ENCODE measurements at regions not wholly inside any gene's neighbourhood (a gene's known extent, or its start where the extent isn't known, plus 50 kb on each side); places are given as distances from the start of the nearest gene placed in this dataset.
A peak's percentile ranks its signal among the peaks of the same experiment; 100 is the strongest.

GRCh38 chr17:77495575-77495974 is 354.8 kb downstream of the SEC14L1 start:
- Mint-ChIP-seq H3K36me3 (peaks cover 6% of the 10 kb centered on the region), H3K27ac (peak overlapping the region; percentile 12), H3K4me1 (peaks cover 7% of the 10 kb centered on the region), H3K9me3 (no peaks in the 10 kb centered on the region), H3K27me3 (no peaks in the 10 kb centered on the region), H3K4me3 (no peak overlapping the region)

- no peaks in the 10 kb centered on the region for H3K27me3 Mint-ChIP-seq
- no peak overlapping the region for H3K27ac Mint-ChIP-seq
- no peaks in the 10 kb centered on the region for H3K9me3 Mint-ChIP-seq
- H3K4me1 Mint-ChIP-seq = peaks cover 7% of the 10 kb centered on the region
- H3K36me3 Mint-ChIP-seq = peaks cover 8% of the 10 kb centered on the region
- H3K4me3 Mint-ChIP-seq = no peak overlapping the region
Measured at GRCh38 chr17:77496401-77496801, 355.6 kb downstream of the SEC14L1 start.

GRCh38 chr17:77496831-77497577 is 356.2 kb downstream of the SEC14L1 start:
- Mint-ChIP-seq H3K36me3 (peaks cover 8% of the 10 kb centered on the region), H3K27ac (no peak overlapping the region), H3K4me1 (peaks cover 7% of the 10 kb centered on the region), H3K9me3 (no peaks in the 10 kb centered on the region), H3K4me3 (no peak overlapping the region), H3K27me3 (no peaks in the 10 kb centered on the region)

- no peaks in the 10 kb centered on the region for H3K27me3 Mint-ChIP-seq
- H3K27ac Mint-ChIP-seq = no peak overlapping the region
- peaks cover 8% of the 10 kb centered on the region for H3K36me3 Mint-ChIP-seq
Measured at GRCh38 chr17:77497578-77497934, 356.8 kb downstream of the SEC14L1 start.

GRCh38 chr17:77498091-77498741 is 357.4 kb downstream of the SEC14L1 start:
- Mint-ChIP-seq H3K4me3 (no peak overlapping the region), H3K9me3 (no peaks in the 10 kb centered on the region), H3K36me3 (peaks cover 8% of the 10 kb centered on the region), H3K27ac (no peak overlapping the region), H3K4me1 (peaks cover 7% of the 10 kb centered on the region), H3K27me3 (no peaks in the 10 kb centered on the region)

More at GRCh38 chr17:77497578-77497934, 356.8 kb downstream of the SEC14L1 start:
- H3K4me1 Mint-ChIP-seq = peaks cover 7% of the 10 kb centered on the region
- H3K9me3 Mint-ChIP-seq = no peaks in the 10 kb centered on the region
- no peak overlapping the region for H3K4me3 Mint-ChIP-seq

- H3K36me3 Mint-ChIP-seq = peaks cover 6% of the 10 kb centered on the region
- no peak overlapping the region for H3K4me3 Mint-ChIP-seq
- H3K27ac Mint-ChIP-seq = peak overlapping the region; percentile 59
Measured at GRCh38 chr17:77498791-77499698, 358.3 kb downstream of the SEC14L1 start.

GRCh38 chr17:77499699-77500435 is 359.1 kb downstream of the SEC14L1 start:
- Mint-ChIP-seq H3K9me3 (no peaks in the 10 kb centered on the region), H3K27ac (peak overlapping the region; percentile 17), H3K27me3 (no peaks in the 10 kb centered on the region), H3K4me3 (no peak overlapping the region), H3K36me3 (peaks cover 6% of the 10 kb centered on the region), H3K4me1 (peaks cover 5% of the 10 kb centered on the region)

More at GRCh38 chr17:77498791-77499698, 358.3 kb downstream of the SEC14L1 start:
- H3K9me3 Mint-ChIP-seq = no peaks in the 10 kb centered on the region
- H3K27me3 Mint-ChIP-seq = no peaks in the 10 kb centered on the region
- H3K4me1 Mint-ChIP-seq = peaks cover 7% of the 10 kb centered on the region

- no peaks in the 10 kb centered on the region for H3K4me1 Mint-ChIP-seq
- no peak overlapping the region for H3K27ac Mint-ChIP-seq
- H3K27me3 Mint-ChIP-seq = no peaks in the 10 kb centered on the region
- no peaks in the 10 kb centered on the region for H3K9me3 Mint-ChIP-seq
- peaks cover 6% of the 10 kb centered on the region for H3K36me3 Mint-ChIP-seq
- H3K4me3 Mint-ChIP-seq = no peak overlapping the region
Measured at GRCh38 chr17:77501101-77501566, 360.4 kb downstream of the SEC14L1 start.

- H3K9me3 Mint-ChIP-seq = no peaks in the 10 kb centered on the region
- H3K4me3 Mint-ChIP-seq = no peak overlapping the region
- no peaks in the 10 kb centered on the region for H3K4me1 Mint-ChIP-seq
- peaks cover 6% of the 10 kb centered on the region for H3K36me3 Mint-ChIP-seq
- H3K27me3 Mint-ChIP-seq = no peaks in the 10 kb centered on the region
- no peak overlapping the region for H3K27ac Mint-ChIP-seq
Measured at GRCh38 chr17:77501751-77502625, 361.2 kb downstream of the SEC14L1 start.

- Mint-ChIP-seq H3K27ac (peak overlapping the region; percentile 25), H3K4me3 (no peak overlapping the region), H3K27me3 (no peaks in the 10 kb centered on the region), H3K36me3 (peaks cover 6% of the 10 kb centered on the region), H3K9me3 (no peaks in the 10 kb centered on the region), H3K4me1 (no peaks in the 10 kb centered on the region)
Measured at GRCh38 chr17:77502626-77503292, 362.0 kb downstream of the SEC14L1 start.

GRCh38 chr17:77503293-77503655 is 362.5 kb downstream of the SEC14L1 start:
- Mint-ChIP-seq H3K27ac (no peak overlapping the region), H3K27me3 (no peaks in the 10 kb centered on the region), H3K4me1 (no peaks in the 10 kb centered on the region), H3K36me3 (peaks cover 6% of the 10 kb centered on the region), H3K4me3 (no peak overlapping the region), H3K9me3 (no peaks in the 10 kb centered on the region)

GRCh38 chr17:77503916-77504651 is 363.3 kb downstream of the SEC14L1 start:
- Mint-ChIP-seq H3K4me3 (no peak overlapping the region), H3K4me1 (no peaks in the 10 kb centered on the region), H3K9me3 (no peaks in the 10 kb centered on the region), H3K27ac (no peak overlapping the region), H3K36me3 (peaks cover 6% of the 10 kb centered on the region), H3K27me3 (no peaks in the 10 kb centered on the region)

GRCh38 chr17:77504652-77505155 is 363.9 kb downstream of the SEC14L1 start:
- Mint-ChIP-seq H3K27ac (no peak overlapping the region), H3K4me3 (no peak overlapping the region), H3K27me3 (no peaks in the 10 kb centered on the region), H3K4me1 (no peaks in the 10 kb centered on the region), H3K9me3 (no peaks in the 10 kb centered on the region), H3K36me3 (peaks cover 4% of the 10 kb centered on the region)

Measured in activated naive CD4-positive, alpha-beta T cell treated with anti-CD3 and anti-CD28 coated beads, Interleukin-2, amount 50 U/mL, for 24 hours (primary cell).